ENCODE measurements at regions not wholly inside any gene's neighbourhood (a gene's known extent, or its start where the extent isn't known, plus 50 kb on each side); places are given as distances from the start of the nearest gene placed in this dataset.
"Not testable (repeated sequence)": the region's sequence is repeated elsewhere in the genome, so short reads cannot be mapped to it uniquely, and the experiment has no call there.

DNA sequence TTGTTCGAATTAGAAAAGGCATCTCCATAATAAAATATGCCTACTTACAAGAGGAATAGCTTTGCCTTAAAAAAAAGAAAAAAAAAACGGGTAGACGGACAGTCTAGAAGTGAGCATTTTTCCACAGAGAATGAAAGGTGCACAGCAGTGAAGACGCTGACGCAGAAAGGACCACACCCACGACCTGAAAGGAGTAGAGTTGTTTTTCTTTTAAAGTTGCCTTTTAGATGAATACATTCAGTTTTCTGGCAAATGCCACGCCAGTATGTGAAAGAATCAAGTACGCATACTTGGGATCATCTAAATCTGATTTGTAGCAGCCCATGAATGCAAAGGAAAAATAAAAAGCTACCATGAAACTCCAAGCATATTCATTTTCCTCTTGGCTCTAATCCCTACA, 809.2 kb upstream of the SOX11 start:
- no peak for DNase-seq

DNA sequence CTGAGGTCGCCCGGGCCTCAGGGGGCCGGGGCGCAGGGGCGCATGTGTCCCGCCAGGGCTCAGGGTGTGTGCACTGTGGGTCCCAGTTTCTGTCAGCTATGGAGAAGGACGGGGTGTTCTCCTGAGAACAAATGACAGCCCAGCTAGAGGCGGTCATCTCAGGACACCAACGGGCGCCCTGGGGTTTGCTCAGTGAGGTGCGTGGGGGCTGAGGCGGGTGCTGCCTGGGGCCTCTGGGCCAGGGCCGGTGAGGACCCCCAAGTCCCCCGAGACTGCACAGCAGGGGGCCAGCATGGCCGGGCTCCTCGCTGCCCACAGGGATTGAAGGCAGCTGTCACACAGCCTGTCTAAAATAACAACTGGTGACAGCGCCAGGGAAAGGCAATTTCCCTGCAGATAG, 808.8 kb upstream of the SOX11 start:
- no peak for DNase-seq

DNA sequence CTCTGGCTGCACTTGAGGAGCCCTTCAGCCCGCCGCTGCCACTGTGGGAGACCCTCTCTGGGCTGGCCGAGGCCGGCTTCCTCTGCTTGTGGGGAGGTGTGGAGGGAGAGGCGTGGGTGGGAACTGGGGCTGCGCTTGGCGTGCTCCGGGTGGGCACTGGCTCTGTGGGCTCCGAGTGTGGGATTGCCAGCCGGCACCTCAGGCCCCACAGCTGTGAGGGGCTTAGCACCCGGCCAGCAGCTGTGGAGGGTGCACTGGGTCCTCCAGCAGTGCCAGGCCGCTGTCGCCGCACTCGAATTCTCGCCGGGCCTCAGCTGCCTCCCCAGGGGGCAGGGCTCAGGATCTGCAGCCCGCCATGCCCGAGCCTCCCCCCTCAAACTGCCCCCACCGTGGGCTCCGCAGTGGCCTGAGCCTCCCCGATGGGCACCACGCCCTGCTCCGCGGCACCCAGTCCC, 808.0 kb upstream of the SOX11 start:
- no peak for DNase-seq

DNA sequence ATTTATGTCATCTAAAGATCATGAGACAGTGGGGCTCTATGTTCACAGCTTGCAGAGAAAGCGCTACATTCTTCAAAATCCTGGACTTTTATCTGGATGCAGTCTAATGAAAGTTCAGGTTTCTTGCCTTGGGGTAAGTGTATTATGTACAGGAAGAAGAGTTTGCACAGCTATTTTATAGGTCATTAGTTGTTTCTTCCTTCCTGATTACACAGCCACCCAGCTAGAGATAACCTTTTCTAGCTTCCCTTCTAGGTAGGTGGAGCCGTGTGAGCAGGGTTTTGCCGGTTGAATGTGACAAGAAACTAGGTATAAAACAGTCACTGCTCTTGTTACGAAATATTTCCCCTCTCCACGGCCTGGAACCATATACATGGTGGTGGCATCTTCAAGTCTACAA, 800.8 kb upstream of the SOX11 start:
- DNase-seq: no peak

DNA sequence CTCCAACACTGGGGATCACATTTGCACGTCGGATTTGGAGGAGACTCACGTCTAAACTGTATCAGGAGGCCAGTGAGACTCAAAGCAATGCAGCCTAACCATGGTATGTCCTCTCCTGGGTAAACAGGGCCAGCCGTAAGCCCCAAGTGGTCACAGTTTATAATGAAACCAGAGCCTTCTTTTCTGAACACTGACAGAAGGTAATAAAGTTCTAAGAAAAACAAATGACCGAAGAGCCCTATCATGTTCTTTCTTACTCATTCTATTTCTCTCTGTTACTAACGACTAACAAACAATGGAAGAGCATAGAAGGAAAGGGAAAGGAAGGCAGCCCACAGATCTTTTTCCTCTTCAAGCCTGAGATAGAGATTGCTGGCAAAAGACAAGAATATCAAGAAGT, 796.8 kb upstream of the SOX11 start:
- no peak for DNase-seq

DNA sequence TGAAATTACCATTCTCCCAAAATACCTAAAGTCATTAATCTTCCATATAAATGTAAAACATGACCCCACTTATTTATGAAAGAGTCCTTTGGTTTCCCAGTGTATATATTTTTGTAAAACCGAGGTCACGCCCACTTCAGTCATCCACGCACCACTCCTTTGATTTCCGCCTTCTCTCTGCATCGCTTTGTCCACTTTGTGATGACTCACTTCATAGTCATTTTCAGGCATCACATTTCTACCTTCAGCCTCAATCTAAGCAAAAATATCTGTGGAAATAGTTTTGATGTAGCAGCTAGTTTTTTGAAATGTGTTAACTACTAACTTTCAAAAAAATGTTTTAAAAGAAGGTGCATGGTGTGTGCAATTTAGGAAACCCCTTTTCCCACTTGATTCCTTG, 793.5 kb upstream of the SOX11 start:
- DNase-seq: no peak

DNA sequence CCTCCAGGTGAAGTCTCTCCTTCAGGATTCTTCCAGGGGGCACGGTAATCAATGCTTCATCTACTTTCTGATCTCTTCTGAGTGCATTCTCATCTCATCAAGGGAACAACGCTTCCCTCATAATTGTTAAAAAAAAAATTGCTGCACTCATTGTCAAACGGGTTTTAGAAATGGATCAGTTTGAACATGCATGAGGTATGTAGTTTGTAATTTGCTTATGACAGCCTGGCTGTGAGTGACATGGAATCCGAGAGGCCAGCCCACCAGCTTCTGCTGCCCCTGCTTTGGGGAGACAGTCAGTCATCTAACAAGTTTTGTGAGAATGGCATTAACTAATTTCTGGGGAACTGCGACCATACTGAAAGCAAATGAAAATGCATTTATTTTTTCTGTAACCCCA, 791.9 kb upstream of the SOX11 start:
- DNase-seq: no peak

DNA sequence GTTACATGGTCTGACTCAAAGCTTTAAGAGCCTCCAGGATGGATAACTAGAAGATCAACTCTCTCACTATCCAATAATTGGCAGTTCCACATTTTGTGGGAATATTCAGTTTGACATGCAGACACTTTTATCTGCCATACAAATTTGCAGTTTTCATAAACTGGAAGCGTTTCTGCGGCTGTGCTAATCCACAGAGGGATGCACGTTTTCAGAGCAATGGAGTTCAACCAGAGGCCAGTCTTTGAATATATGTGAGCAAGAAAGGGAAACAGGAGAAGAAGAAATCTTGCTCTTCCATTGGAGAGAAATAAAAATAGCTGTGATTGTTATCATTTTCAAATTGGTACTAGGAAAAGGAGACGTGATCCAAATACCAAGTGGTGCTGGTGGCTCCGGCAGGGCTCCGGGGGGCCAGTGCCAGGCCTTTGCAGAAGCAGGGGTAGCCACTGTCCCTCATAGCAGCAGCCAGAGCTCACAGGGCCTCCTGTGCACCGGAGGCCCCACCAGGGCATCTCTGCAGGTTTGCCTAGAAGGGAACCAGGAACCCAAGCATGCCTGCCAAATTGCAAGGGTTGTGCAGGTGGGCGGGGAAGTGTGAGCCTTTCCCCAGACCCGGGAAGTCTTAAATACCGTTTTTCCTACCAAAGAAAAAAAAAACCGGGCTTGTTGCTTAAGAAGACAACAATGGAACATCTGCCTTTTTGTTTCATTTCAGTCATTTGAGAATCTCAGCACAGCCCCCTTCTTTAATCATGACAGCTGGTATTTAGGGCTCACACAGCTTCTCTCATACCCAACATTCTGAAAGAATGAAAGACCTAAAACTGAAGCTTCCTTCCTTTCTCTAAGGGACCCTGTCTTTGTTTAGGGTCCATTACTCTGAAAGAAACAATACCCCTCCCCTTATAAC, 791.1 kb upstream of the SOX11 start:
- peak; percentile 22 for DNase-seq

DNA sequence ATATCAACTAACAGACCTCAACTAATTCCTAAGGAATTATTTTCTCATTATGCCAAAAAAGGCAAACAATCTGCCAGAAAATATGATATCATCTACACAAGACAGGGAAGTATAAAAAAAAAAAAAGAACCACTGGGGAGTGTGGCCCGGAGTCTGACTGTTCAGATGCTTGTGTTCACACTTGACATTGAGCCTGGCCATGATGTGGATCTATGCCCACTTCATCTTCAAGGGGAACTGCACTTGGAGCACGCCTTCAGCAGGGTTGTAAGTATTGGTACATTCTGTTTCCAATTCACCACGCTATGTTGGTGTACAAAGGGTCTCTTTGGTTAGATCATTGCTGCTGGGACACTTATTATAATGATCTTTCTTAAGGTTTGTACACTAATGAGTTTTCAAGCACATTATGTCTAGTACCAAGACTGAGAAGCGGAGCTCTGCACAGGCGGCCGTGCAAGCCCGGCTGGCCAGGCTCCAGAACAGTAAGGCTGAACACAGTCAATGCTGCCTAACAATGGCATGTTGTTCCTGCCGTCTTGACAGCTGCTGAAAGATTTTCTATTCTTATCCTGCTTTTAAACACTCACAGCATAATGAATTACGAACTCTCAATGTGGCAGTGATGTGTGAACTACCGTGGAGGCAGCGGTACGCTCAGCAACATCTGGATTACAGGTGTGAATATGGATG, 788.4 kb upstream of the SOX11 start:
- DNase-seq: no peak

DNA sequence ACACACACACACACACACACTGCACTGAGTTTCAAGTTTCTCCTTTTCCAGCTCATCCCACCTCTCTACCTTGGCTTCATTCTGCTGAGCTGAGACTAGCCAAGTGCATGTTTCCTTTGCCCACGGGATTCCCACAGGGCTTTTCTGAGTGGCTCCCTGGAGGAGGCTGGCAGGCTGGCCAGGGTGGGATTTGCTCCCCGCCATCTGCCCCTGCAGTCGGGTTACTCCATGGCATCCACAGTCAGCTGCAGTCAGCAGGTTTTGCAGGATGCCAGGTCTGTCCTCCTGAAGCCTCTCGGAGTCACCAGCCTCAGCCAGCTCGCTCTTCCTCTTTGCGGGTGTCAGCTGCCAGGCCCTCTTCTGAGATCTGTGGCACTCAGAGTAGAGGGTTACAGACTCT, 783.7 kb upstream of the SOX11 start:
- peak; percentile 83 for DNase-seq

DNA sequence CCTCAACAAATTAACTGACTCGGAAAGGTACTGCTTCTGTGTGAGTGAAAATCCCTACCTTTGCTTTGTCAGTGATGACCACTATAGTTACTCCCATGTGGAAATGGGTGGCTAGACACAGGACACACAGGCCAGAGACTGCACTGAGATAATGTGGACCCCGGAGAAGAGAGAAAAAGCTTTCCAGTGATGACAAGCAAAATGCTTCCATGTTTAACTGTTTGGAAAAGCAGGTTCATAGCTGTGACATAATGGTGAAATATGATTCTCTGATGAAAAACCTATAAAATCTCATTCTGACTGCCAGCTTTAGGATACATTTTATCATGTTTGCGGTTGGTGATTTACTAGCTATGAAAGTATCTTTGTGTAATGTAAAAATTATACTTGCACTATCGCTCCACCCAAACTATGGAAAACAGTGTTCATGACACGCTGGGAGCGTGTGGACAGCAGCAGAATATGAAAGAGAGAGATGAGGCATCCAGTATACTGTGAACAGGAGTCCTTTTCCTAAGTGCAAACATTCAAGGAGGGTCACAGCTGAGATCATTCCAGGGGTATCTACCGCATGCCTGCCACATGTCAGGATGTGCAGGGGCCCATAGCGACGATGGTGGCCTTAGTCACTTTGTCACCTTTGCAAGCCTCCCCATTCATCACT, 782.7 kb upstream of the SOX11 start:
- DNase-seq: no peak

DNA sequence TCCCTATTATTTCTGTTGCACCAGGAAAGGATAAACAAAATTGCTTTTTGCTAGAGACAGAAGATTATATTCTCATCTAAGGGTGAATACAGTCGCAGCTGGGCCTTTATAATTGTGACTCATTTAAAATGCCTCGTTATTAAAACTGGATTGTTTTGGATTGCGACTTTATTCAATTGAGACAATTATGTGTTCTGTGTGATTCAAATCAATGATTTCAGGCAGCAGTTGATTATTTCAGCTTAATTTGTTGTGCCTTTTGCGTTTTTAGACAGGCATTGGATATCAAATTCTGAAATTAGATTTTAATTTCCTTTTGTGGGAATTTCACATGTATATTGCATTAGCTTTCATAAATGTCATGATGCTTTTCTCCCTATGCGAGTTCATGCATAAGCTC, 778.1 kb upstream of the SOX11 start:
- no peak for DNase-seq

DNA sequence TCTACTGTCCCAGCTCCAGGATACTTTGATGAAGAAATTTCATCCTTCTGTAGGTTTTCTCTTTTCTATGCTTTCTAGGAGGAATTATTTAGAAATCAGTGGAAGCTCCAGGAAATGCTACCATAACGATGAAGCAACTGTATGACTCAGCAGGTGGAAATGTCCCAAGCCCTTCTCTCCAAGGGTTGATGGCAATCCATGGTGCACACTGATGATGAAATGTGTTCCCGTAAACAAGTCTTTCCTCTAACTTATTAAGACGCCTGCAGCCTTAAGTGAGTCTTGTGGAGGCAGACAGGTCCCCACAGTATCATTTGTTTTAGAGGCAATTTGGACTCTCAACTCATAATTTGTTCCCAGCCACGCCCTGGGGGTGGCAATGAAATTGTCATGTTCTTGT, 777.6 kb upstream of the SOX11 start:
- DNase-seq: no peak

DNA sequence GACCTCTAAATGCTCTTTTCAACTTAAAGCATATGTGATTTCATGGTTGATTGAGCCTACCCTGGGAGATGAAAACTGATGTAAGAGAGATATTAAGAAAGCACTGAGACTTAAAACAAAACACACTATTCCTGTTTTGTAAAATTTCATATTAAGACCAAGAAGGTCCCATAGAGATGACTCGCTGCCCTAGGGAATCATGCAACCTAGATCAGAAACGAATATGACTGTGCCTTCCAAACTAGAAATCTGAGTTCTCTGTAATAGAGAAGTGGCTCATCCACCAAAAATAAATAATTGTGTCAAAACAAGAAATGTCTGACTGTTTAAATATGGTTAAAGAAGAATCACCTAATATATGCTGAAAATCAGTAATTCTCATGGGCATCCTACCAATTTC, 776.8 kb upstream of the SOX11 start:
- no peak for DNase-seq

DNA sequence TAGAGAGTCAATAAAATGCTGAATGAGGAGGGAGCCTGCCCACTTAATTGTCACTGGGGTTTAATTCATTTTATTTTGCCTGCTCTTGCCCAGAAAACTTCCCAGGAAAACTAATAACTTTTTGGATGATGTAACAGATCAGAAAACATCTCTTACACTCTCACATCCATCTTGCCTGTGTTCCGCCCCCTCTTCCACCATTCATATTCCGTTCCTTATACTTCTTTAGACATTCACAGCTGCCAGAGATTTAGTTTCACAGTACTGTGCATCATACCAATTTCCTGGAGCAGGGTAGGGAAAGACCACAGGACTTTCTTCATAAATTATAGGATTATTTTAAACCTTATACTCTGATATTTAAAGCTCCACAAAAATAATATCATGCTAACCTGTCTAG, 776.1 kb upstream of the SOX11 start:
- no peak for DNase-seq

DNA sequence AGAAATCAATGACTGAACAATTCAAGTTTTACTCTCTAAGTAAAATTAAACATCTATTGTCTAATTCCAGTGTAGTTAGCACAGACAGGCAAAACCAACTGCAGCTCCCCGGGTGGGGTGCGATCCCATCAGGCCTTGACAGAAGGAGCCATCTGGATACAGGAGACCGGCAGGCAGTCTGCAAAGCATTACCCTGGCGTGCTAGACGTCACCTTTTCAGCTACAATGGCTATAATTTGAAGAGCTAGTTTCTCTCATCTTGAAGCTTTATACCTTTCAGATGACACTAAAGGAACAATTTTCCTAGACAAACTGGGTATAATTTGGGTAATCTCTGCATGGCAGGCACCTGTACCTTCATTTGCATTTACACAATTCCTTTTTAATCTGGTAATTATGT, 761.5 kb upstream of the SOX11 start:
- DNase-seq: peak; percentile 42

DNA sequence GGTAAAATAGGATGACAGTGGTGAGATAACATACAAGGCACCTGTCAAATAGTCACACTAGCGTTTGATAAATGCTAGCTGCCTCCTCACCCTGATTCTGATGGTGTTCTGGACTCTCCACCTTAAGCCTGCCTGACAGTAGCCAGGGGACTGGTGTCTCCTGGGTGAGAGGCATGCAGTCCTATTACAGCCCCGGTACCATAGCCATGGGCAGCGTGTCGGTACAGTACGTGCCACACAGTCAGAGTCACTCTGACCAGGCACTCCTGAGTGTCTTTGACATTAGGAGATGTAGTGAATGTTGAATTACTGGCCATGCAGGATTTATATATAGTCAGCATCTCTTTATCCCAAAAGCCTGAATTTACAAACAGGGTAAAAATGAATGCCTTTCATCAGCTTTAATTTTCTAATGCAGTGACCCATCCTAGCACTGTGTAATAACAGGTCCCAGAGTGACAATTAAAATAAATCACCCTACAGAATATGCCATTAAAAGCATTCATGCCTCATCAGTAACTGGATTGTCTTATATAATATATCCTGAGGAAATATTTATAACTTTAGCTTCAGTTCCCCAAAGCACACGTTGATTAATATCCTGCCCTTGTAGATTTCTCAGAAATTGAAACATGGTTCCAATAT, 760.3 kb upstream of the SOX11 start:
- no peak for DNase-seq

DNA sequence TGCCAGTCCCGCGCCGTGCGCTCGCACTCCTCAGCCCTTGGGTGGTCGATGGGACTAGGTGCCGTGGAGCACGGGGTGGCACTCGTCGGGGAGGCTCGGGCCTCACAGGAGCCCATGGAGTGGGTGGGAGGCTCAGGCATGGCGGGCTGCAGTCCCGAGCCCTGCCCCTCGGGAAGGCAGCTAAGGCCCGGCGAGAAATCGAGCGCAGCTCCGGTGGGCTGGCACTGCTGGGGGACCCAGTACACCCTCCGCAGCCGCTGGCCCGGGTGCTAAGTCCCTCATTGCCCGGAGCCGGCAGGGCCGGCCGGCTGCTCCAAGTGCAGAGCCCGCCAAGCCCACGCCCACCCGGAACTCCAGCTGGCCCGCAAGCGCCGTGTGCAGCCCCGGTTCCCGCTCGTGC, 756.9 kb upstream of the SOX11 start:
- DNase-seq: not testable (repeated sequence)

DNA sequence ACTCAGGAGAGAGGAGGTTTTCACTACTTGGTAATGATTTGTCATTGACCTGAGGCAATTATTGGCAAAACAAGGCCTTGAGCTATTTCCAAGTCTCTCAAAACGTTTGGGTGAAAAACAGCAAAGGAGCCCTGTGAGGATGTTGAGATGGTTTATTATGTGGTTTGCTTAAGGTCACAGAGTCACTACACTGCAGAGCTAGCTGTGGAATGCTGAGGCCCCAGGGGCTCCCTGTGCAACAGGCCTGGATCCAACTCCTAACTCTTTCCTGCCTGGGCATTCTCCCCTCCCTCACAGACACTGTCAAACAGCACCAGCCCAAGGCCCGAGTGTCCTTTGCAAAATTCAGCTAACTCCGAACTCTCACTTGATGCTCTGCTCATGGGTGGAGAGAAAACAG, 754.6 kb upstream of the SOX11 start:
- DNase-seq: no peak

DNA sequence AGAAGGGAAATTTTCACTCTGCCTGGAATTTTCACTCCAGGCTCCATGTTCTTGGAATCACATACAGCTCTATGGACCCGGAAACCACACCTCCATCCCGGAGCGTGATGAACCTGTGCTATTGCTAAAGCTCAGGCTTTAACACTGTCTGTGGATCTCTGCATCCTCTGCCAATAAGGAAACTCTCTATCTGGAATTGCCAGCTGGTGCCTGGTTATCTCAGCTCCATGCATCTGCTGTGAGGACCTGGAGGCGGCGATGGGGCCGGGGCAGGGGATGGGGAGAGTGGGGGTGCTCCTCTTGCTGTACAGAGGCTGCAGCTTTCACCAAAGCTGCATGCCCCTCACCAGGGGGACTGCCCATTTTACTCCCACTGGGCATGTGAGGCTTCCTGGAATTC, 754.0 kb upstream of the SOX11 start:
- DNase-seq: no peak

DNA sequence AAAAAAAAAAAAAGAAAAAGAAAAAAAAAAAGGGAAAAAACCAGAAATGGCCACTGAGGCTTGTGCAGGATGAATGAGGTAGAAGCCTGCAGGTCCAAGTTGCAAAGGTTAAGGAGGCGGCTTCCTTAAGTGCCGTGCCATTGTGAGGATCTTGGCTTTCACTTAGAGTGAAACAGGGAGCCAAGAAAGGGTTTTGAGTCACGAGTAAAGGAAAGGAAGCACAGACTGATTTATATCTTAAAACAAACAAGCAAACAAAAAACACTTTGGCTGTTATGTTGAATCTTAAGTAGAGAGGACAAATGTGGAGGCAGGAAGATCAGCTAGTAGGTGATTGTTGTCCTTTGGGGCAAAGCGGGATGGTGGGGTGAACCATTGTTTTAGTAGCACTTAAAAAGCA, 749.7 kb upstream of the SOX11 start:
- no peak for DNase-seq

DNA sequence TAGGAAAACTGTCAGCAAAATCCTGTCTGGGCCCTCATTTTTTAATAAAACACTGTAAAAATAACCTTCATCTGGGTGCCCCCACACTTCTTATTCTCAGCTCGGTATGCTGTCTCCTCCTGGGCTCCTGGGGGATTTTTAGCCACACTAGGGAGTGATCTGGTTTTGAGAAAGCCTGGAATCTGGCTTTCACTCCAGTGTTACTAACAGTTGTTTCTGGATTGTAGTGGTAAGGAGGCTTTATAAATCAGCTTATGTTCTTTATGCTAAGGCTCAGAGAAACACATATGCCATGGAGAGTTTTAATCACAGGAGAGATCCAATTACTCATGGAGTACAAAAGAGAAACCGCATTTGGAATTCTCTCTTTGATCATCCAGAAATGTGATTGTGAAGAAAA, 744.3 kb upstream of the SOX11 start:
- peak; percentile 58 for DNase-seq

DNA sequence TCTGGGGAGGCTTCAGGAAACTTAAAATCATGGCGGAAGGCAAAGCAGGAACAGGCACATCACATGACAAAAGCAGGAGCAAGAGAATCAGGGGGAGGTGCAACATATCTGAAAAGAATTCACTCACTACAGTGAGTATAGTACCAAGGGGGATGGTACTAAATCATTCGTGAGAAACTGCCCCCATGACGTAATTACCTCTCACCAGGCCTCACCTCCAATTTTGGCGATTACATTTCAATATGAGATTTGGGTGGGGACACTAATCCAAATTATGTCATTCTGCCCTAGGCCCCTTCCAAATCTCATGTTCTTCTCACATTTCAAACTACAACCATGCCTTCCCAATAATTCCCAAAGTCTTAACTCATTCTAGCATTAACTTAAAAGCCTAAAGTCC, 740.8 kb upstream of the SOX11 start:
- DNase-seq: no peak
